ENCODE measurements at regions not wholly inside any gene's neighbourhood (a gene's known extent, or its start where the extent isn't known, plus 50 kb on each side); places are given as distances from the start of the nearest gene placed in this dataset.

DNA sequence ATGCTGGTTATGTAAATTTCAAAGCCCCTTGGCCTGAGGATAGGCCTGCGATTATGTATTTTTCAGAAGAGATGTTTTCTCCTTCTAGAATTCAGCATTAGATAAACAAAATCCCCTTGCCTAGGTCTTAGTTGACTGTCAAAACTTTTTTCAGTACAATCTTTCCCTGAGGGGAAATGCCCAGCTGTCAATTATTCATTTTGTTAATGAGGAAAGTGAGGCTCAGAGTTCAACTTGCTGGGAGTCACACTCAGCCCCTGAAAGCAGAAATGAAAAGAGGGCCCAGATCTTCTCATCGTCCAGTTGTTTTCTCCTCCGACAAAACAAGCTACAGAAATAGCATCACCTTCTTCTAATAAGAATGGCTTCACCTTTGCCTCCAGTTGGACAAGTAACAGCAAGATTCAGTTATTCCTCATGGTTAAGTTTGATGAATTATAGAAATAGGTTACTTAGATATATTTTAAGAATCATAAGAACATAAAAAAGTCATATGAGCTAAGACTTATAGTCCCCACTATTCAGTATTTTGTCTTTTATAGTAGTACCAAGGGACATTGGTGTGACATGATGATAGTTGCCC, 627.1 kb upstream of the WWC1 start:
- no peak overlapping the region for H3K4me3 Mint-ChIP-seq

DNA sequence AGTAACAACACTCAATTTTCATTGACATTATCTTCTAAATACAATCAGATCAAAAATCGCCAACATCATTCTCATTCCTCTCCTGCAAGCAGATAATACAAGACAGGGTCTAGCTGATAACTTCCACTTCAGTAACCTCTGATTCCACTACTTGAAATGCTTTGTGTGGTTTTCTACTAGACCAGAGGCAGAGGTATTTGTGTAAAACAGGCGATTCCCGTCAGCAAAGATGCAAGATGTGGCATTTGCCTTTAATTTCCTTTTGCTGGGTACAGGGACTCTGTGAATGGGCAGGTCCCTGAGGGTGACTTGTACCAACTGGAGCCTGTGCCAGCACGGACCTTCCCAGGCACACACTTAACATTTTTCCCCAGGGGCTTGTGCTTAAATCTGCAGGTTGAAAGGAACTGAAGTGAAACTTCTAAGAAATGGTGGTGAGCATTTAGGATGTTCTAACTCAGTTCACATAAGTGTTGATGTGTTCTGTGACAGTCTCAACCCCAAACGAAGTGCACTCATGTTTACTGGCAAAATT, 625.5 kb upstream of the WWC1 start:
- Mint-ChIP-seq H3K4me1 (ENCODE audit: low read depth) (no peaks in the 10 kb centered on the region), H3K9me3 (ENCODE audit: low read depth) (no peaks in the 10 kb centered on the region), H3K27me3 (no peaks in the 10 kb centered on the region), H3K36me3 (no peaks in the 10 kb centered on the region), H3K27ac (no peak overlapping the region), H3K4me3 (no peak overlapping the region)

More for the DNA sequence above, 627.1 kb upstream of the WWC1 start:
- H3K4me1 Mint-ChIP-seq (ENCODE audit: low read depth): no peaks in the 10 kb centered on the region
- no peaks in the 10 kb centered on the region for H3K9me3 Mint-ChIP-seq (ENCODE audit: low read depth)
- H3K27me3 Mint-ChIP-seq: no peaks in the 10 kb centered on the region
- no peaks in the 10 kb centered on the region for H3K36me3 Mint-ChIP-seq
- H3K27ac Mint-ChIP-seq: no peak overlapping the region

DNA sequence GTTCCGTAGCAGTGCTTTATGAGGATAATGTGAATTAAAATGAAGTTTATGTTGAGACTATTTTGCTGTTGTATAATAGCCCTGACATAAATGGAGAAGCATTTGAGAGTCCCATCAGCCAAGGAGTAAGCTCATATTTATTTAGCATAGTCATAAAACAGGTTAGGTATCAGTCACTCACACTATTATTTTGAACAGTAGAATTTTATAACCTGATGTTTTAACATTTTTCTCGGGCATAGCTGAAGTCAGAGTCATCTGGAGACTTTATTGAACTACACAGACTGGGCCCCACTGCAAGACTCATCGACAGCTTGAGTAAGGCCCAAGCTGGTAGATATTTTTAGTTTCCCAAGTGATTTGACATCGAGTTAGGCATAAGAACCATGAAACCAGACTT, 620.3 kb upstream of the WWC1 start:
- H3K9me3 Mint-ChIP-seq (ENCODE audit: low read depth): peaks cover 5% of the 10 kb centered on the region
- no peak overlapping the region for H3K4me3 Mint-ChIP-seq
- H3K27ac Mint-ChIP-seq: no peak overlapping the region
- no peaks in the 10 kb centered on the region for H3K27me3 Mint-ChIP-seq
- no peaks in the 10 kb centered on the region for H3K4me1 Mint-ChIP-seq (ENCODE audit: low read depth)
- no peaks in the 10 kb centered on the region for H3K36me3 Mint-ChIP-seq

DNA sequence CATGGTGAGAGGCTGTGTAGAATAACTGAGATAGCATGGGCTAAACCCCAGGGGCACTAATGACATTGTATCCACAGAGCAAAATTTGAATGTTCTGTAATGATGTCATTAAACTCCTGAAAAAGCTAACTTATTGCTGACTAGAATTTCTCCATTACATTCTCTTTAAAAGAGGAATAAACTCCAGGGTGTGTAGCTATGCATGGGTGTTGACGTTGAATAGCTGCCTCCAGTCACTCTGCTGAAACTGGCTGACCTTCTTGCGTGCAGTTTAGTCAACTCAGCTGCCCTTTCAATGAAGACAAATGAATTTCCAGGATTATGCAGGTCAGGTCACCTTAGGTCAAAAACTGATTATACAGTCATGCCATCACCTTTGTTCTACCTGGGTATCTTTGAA, 617.5 kb upstream of the WWC1 start:
- Mint-ChIP-seq H3K4me3 (no peak overlapping the region), H3K27ac (no peak overlapping the region), H3K36me3 (no peaks in the 10 kb centered on the region), H3K9me3 (ENCODE audit: low read depth) (peaks cover 7% of the 10 kb centered on the region), H3K27me3 (no peaks in the 10 kb centered on the region), H3K4me1 (ENCODE audit: low read depth) (no peaks in the 10 kb centered on the region)

DNA sequence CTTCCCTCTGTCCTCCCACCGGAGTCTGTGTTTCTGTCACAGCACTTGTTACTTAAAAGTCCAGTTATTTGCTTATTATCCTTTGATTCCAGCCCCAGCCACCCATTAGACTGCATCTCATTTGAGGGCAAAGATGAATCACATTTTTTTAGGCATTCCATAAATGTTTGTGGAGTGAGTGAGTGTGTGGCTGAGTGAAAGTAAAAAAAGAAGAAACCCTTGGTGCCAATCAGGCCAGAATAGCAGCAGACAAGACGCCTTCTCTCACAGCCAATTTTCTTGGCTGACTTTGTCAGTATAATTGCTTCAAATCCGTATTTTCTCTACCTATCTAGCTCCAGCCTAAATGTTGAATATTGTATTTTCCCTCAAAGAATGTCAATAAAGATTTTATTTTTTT, 613.0 kb upstream of the WWC1 start:
- H3K27ac Mint-ChIP-seq: no peak overlapping the region
- H3K27me3 Mint-ChIP-seq: no peaks in the 10 kb centered on the region
- no peak overlapping the region for H3K4me3 Mint-ChIP-seq
- H3K36me3 Mint-ChIP-seq: no peaks in the 10 kb centered on the region
- no peaks in the 10 kb centered on the region for H3K4me1 Mint-ChIP-seq (ENCODE audit: low read depth)
- H3K9me3 Mint-ChIP-seq (ENCODE audit: low read depth): peaks cover 13% of the 10 kb centered on the region

DNA sequence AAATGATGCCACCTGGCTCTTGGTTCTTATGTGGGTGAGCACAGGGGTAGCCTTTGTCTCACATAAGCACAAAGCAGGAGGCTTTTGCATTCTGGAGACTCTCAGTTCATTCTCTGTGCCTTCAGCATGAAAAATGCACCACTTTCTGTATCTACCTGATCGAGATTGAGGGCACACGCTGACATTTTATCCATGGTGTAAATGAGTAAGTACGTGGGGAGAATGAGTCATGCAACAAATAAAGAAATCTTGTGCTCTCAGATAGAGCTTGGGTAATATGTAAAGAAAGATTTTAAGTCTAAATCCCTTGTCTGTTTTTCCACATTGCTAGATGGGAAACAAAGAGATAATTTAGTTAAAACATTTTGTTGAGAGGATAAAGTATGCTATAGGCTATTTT, 607.2 kb upstream of the WWC1 start:
- Mint-ChIP-seq H3K27ac (no peak overlapping the region), H3K9me3 (ENCODE audit: low read depth) (peaks cover 6% of the 10 kb centered on the region)

DNA sequence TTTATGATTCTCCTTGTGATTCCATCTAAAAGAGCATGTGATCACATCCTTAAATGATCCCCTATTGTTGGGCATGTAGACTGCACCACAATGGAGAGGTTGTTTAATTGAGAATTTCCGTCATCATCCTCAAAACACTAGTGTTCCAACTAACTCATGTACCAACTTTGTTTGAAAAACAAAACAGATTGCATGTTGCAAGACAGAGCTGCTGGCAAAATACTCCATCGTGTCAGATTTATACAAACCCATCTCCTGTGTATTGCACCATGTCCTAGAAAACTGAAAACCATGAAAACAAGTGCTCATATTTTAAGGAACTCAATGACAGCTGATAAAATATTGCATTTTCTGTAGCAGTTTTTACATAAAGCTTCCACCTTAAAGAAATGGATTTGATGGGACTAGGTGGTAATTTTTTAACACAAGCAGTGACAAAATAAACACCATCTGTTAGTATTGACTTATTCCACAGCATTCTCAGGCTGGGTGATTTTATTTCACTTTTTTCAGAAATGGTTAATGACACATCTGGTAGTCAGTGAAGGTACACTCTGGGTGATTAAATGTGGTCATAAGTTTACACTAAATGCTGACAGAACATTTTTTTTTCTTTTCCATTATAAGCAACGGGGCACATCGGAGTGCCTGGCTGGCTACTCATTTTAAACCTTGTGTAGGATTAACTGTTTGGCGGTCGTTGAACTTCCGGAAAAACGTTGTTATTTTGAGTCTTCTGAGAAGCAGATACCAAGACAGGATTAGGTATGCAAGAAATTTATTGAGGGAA, 602.9 kb upstream of the WWC1 start:
- Mint-ChIP-seq H3K27ac (no peak overlapping the region), H3K4me3 (no peak overlapping the region), H3K36me3 (no peaks in the 10 kb centered on the region), H3K27me3 (no peaks in the 10 kb centered on the region), H3K9me3 (ENCODE audit: low read depth) (no peaks in the 10 kb centered on the region), H3K4me1 (ENCODE audit: low read depth) (no peaks in the 10 kb centered on the region)

More for the DNA sequence above, 607.2 kb upstream of the WWC1 start:
- Mint-ChIP-seq H3K4me1 (ENCODE audit: low read depth) (no peaks in the 10 kb centered on the region), H3K36me3 (no peaks in the 10 kb centered on the region), H3K4me3 (no peak overlapping the region), H3K27me3 (no peaks in the 10 kb centered on the region)

DNA sequence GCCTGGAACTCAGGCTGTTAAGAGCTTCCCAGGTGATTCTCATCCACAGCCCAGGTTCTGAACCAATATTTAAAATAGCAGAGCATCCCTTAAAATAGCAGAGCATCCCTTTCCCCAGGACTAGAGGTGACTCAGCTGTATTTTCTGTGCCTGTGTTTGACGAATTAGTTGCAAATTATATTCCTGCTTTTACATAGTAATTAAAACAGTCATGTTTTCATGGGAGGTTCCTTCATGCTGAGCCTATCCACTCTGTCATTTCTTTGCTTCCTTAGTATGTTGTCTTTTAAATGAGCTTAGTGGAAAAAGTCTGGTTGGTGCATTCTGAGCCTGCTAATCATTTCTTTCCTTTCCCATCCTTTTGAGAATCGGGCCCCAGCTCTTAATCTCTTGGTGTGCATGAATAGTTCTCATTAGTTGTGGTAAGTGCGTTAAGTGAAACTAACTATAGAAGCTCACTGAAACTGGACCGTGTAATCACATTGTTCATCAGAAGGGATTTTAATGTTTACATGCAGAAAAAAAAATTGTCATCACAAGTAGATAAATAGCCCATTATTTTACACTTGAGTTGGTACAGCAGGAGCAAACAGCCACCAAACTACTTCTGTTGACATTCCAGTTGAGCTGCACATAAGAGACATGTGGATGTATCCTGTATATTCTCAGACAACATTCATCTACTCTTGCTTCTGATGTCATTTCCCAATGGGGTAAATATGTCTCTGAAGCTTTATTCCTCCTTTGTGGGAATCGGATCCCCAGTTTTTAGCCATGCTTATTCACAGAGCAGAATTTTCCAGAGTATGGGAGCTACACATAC, 596.9 kb upstream of the WWC1 start:
- Mint-ChIP-seq H3K4me1 (ENCODE audit: low read depth) (no peaks in the 10 kb centered on the region), H3K27ac (no peak overlapping the region), H3K27me3 (no peaks in the 10 kb centered on the region), H3K36me3 (no peaks in the 10 kb centered on the region), H3K4me3 (no peak overlapping the region), H3K9me3 (ENCODE audit: low read depth) (peaks cover 12% of the 10 kb centered on the region)

DNA sequence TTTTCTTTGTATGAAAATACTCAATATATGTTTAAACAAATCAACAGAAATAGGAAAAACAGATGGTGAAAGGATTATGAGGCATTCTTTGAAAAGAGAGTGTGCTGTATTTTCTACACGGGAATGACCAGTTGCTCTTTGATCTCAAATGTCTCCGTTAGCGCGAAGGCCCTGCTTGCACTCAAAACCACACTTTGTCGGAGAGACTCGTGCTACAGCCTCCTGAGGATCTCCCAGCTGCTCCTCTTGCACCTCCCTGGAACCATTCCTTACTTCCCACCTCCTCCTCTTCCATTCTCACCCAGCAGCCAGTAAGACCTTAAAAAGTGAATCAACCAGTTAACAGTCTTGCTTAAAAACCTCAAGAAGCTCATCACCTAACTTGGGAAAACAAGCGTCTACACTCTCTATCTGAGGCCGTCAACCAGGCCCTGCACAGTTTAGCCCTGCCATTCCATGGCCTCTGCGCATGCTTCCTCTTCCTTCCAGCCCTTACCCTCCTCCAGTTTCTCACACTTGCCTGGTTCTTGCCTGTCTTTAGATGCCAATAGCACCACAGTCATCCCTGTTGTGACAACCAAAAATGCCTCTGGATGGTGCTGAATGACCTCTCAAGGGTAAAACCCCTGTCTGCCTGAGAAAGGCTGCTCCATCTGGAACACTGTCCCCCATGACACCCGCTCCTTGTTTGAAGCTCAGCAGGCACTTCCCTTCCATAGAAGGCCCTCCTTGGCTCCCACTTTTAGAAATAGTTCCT, 594.7 kb upstream of the WWC1 start:
- H3K4me1 Mint-ChIP-seq (ENCODE audit: low read depth): no peaks in the 10 kb centered on the region
- H3K9me3 Mint-ChIP-seq (ENCODE audit: low read depth): peaks cover 12% of the 10 kb centered on the region
- H3K4me3 Mint-ChIP-seq: no peak overlapping the region
- H3K27ac Mint-ChIP-seq: no peak overlapping the region
- H3K27me3 Mint-ChIP-seq: no peaks in the 10 kb centered on the region
- H3K36me3 Mint-ChIP-seq: no peaks in the 10 kb centered on the region

DNA sequence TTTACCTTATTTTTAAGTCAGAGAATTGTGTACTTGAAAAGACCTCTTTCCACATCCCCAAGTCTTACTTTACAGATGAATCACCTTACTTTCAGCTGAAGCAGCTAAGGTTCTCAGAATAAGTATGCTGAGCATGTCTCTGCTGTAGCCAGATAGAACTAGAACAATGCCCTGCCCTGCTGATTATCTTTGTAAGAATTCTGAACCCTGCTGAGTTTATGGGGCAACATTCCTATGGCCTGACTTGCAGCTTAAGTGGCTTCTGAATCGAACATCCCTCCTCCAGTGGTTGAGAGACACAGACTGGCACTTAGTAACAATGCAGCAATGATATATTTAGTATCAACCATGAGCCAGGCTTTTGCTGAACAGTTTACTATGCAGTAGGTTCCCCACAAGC, 592.0 kb upstream of the WWC1 start:
- Mint-ChIP-seq H3K36me3 (no peaks in the 10 kb centered on the region), H3K9me3 (ENCODE audit: low read depth) (peaks cover 12% of the 10 kb centered on the region), H3K4me1 (ENCODE audit: low read depth) (no peaks in the 10 kb centered on the region), H3K27ac (no peak overlapping the region), H3K4me3 (no peak overlapping the region), H3K27me3 (no peaks in the 10 kb centered on the region)

DNA sequence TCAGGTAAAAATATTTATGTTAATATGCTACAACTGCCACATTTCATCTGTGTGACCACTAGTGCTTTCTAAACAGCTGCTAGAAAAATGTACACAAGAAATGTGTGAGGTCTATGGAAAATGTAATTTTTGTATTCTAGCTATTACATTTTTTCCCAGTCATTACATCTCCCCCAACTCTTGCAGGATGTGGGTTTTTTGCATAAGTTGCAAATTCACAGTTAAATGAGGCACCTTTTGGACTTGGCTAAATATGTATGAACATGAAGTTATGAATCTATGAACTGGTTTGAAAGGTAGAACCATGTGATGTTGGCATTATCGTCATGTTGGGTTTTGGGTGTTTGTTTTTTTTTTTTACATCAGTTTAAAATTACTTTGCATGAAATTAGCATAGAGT, 590.4 kb upstream of the WWC1 start:
- Mint-ChIP-seq H3K27ac (no peak overlapping the region), H3K27me3 (no peaks in the 10 kb centered on the region), H3K4me1 (ENCODE audit: low read depth) (no peaks in the 10 kb centered on the region), H3K36me3 (no peaks in the 10 kb centered on the region), H3K4me3 (no peak overlapping the region), H3K9me3 (ENCODE audit: low read depth) (peaks cover 12% of the 10 kb centered on the region)

DNA sequence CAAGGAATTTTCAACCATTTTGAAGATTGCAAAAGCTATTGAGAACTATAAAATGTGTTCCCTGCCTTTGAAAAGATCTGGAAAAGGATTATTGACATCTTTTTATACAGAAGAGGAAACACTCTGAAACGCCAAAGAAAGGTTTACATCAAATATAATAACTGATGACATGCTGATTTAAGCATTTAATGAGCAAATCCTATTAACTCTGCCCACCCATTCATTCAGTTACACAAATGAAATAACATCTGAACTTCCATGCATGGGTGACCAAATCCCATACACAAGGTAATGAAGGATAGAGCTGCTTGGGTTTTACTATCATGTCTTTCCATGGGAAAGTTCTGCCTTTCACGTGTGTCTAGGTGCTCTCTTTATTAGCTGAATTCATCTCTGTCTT, 589.4 kb upstream of the WWC1 start:
- H3K27ac Mint-ChIP-seq: no peak overlapping the region
- no peaks in the 10 kb centered on the region for H3K27me3 Mint-ChIP-seq
- H3K36me3 Mint-ChIP-seq: no peaks in the 10 kb centered on the region
- H3K4me3 Mint-ChIP-seq: no peak overlapping the region
- H3K4me1 Mint-ChIP-seq (ENCODE audit: low read depth): no peaks in the 10 kb centered on the region
- H3K9me3 Mint-ChIP-seq (ENCODE audit: low read depth): peaks cover 7% of the 10 kb centered on the region

DNA sequence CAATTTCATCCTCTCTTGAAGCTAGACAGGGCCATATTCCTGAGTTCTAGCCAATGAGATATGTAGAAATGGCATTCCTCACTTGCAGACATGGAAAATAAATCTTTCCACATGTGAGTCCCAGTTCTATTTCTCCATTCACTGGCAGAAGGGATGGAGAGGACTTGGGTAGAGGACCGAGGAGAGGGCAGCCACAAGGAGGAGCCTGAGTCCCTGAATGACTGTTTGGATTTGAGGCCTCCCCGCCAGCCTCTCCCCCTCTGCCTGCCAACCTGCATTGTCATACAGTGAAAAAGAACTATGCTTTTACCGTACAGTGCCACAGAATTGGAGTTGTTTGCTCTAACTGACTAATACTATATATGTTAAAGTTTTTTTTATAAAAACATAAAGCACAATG, 583.0 kb upstream of the WWC1 start:
- H3K9me3 Mint-ChIP-seq (ENCODE audit: low read depth): peaks cover 4% of the 10 kb centered on the region
- no peak overlapping the region for H3K4me3 Mint-ChIP-seq
- no peaks in the 10 kb centered on the region for H3K27me3 Mint-ChIP-seq
- H3K36me3 Mint-ChIP-seq: no peaks in the 10 kb centered on the region
- H3K4me1 Mint-ChIP-seq (ENCODE audit: low read depth): no peaks in the 10 kb centered on the region
- H3K27ac Mint-ChIP-seq: no peak overlapping the region

DNA sequence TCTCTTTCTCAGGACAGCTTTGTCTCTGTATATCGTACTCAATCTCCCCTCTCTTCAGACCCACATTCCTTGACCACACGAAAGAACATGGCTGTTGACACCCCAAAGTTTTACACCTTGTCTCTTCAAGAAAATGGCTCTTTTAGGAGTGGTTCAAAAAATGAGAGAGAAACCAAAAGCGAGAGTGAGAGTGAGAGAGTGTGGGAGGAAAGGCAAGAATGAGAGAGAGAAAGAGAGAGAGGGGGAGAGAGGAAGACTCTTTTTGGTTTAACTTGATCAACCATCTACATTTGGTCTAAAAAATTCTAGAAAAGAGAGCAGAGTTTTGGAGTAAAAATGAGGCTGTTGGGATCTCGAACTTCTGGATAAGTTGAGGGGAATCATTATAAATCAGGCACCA, 581.8 kb upstream of the WWC1 start:
- H3K27me3 Mint-ChIP-seq: no peaks in the 10 kb centered on the region
- H3K36me3 Mint-ChIP-seq: no peaks in the 10 kb centered on the region
- H3K4me1 Mint-ChIP-seq (ENCODE audit: low read depth): no peaks in the 10 kb centered on the region
- H3K4me3 Mint-ChIP-seq: no peak overlapping the region
- peaks cover 3% of the 10 kb centered on the region for H3K9me3 Mint-ChIP-seq (ENCODE audit: low read depth)
- no peak overlapping the region for H3K27ac Mint-ChIP-seq
